Neural progenitor cell (in vitro differentiated cells): ENCODE measurements at regions not wholly inside any gene's neighbourhood (a gene's known extent, or its start where the extent isn't known, plus 50 kb on each side); places are given as distances from the start of the nearest gene placed in this dataset.

Experiments
- EZH2 ChIP-seq: fragments of 200-600 bp; sonication (generic); IDR thresholded peaks from 2 replicates; pipeline ENCODE4 v1.6.1; 2017; ENCODE audit warnings: antibody characterized with exemption, mild to moderate bottlenecking, moderate library complexity
- EZH2phosphoT487 ChIP-seq: fragments of 200-600 bp; sonication (generic); IDR thresholded peaks from 2 replicates; pipeline ENCODE4 v1.6.1; 2017; ENCODE audit warnings: antibody characterized with exemption
- TF ChIP-seq, protein P1 (sequence below): fragments of 200-600 bp; sonication (generic); IDR thresholded peaks from 2 replicates; pipeline ENCODE4 v1.5.1; 2017; ENCODE audit warnings: antibody characterized with exemption, mild to moderate bottlenecking

DNA sequence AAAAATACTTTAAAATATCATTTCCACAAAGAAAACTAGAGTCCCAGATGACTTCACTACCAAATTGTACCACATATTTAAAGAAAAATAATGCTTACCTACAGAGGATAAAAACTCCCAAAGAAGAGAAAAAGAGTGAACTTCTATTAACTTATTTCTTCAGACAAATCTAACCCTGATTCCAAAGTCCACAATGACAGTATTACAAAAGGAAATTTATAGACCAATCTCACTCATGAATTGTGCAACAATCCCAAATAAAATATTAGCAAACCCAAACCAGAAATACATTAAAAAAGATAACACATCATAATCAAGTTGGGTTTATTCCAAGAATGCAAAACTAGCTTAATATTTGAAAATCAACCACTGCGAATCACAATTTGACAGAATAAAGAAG, 161.4 kb upstream of the GALNT2 start:
- TF ChIP-seq, protein P1, sequence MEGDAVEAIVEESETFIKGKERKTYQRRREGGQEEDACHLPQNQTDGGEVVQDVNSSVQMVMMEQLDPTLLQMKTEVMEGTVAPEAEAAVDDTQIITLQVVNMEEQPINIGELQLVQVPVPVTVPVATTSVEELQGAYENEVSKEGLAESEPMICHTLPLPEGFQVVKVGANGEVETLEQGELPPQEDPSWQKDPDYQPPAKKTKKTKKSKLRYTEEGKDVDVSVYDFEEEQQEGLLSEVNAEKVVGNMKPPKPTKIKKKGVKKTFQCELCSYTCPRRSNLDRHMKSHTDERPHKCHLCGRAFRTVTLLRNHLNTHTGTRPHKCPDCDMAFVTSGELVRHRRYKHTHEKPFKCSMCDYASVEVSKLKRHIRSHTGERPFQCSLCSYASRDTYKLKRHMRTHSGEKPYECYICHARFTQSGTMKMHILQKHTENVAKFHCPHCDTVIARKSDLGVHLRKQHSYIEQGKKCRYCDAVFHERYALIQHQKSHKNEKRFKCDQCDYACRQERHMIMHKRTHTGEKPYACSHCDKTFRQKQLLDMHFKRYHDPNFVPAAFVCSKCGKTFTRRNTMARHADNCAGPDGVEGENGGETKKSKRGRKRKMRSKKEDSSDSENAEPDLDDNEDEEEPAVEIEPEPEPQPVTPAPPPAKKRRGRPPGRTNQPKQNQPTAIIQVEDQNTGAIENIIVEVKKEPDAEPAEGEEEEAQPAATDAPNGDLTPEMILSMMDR = no peak
- TF ChIP-seq EZH2phosphoT487 (no peak), EZH2 (no peak)
